D721Med (cell line): ENCODE measurements at regions not wholly inside any gene's neighbourhood (a gene's known extent, or its start where the extent isn't known, plus 50 kb on each side); places are given as distances from the start of the nearest gene placed in this dataset.

Experiments used
- DNase-seq: peaks from one replicate; pipeline ENCODE4 v3.0.0; 2011; ENCODE audit warnings: low spot score; ENCODE audit not compliant: insufficient read length
- FAIRE-seq: peaks from 2 replicates; lab custom pipeline; 2011; peaks lifted over from hg19 to GRCh38; lab: Jason Lieb, UNC
- TF ChIP-seq, protein P1 (sequence below): IDR thresholded peaks from 2 replicates; pipeline ENCODE4 v1.5.1; 2012; ENCODE audit warnings: mild to moderate bottlenecking, control low read depth; ENCODE audit not compliant: insufficient read depth; ENCODE audit errors: missing control alignments

DNA sequence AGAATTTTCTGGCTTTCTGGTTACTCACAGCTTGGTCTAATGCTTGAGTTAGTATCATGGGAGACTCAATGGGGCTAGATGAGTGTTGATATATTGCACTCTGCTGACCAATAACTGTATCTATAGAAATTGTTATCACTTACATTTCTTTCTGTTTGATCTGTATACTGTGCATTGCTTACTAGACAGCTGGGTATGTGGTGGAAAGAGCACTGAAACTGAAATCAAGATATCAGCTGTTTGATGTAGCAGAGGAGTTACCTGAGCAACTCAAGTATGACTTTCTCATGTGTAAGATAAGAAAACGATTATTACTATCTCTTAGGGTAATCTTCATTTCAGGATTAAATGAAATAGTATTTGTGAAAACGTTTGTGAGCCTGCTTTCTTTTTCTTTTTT is 183.0 kb downstream of the SLC15A5 start:
- FAIRE-seq (no peak), DNase-seq (no peak)
- TF ChIP-seq, protein P1, sequence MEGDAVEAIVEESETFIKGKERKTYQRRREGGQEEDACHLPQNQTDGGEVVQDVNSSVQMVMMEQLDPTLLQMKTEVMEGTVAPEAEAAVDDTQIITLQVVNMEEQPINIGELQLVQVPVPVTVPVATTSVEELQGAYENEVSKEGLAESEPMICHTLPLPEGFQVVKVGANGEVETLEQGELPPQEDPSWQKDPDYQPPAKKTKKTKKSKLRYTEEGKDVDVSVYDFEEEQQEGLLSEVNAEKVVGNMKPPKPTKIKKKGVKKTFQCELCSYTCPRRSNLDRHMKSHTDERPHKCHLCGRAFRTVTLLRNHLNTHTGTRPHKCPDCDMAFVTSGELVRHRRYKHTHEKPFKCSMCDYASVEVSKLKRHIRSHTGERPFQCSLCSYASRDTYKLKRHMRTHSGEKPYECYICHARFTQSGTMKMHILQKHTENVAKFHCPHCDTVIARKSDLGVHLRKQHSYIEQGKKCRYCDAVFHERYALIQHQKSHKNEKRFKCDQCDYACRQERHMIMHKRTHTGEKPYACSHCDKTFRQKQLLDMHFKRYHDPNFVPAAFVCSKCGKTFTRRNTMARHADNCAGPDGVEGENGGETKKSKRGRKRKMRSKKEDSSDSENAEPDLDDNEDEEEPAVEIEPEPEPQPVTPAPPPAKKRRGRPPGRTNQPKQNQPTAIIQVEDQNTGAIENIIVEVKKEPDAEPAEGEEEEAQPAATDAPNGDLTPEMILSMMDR: no peak

DNA sequence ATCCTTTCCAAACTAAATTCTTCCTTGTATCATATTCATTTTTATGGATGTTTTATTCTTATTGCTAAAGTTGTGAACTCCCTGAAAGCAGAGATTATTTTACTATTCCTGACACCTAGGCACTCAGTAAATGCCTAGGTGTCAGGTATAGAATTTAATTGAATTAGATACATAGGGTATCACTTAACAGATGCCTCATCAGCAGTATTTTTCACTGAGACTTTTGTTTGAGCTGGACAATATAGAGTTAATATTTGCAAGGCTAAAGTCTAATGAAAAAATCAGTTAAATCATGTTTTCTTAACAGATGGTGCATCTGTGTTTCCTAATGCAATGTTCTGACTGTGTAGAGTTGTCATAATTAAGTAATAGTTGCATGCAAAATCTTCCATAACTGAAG is 182.7 kb downstream of the DERA start:
- TF ChIP-seq, protein P1: no peak
- peak; percentile 35 for FAIRE-seq
- DNase-seq: no peak

DNA sequence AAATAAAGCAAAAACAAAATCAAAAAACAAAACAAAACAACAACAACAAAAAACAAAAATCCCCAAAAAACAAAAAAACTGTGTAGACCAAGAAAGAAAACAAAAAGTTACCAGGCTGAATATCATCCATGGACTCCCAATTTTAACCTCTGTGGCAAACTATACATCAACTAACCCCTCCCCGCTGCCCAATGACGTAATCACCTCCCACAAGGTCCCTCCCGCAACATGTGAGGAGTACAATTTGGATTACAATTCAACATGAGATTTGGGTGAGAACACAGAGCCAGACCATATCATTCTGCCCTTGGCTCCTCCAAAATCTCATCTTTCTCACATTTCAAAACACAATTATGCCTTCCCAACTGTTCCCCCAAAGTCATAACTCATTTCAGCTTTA is 179.8 kb downstream of the DERA start:
- no peak for FAIRE-seq
- no peak for DNase-seq
- TF ChIP-seq, protein P1: no peak

DNA sequence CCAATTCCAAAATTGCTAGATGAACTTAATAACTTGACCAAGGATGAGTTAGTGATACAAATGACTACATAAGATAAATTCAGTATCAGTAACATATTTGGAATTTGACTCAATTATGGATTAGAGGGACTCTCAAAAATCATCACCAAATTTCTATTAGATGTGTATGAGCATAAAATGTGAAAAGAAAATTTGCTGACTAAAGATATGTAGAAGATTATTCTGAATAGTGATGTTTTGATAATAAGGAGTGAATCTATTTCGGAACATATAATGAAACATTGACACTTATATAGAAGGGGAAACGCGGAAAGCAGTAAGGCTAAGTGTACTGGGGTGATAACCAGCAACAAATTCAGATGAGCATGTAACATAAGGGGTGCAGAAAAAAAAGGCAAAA is 177.3 kb downstream of the DERA start:
- DNase-seq: no peak

More for the DNA sequence above, 177.3 kb downstream of the DERA start:
- FAIRE-seq: no peak
- TF ChIP-seq, protein P1: no peak
